Stromal cell of bone marrow (primary cell): ENCODE measurements at regions not wholly inside any gene's neighbourhood (a gene's known extent, or its start where the extent isn't known, plus 50 kb on each side); places are given as distances from the start of the nearest gene placed in this dataset.

Source experiments
- DNase-seq: peaks from one replicate; pipeline ENCODE4 v3.0.0-alpha.2; 2012; ENCODE audit warnings: low read depth

- no peak for DNase-seq
Measured at GRCh38 chr4:156595041-156595440, 376.6 kb downstream of the PDGFC start.

GRCh38 chr4:156594624-156595023, 377.0 kb downstream of the PDGFC start:
- DNase-seq: no peak

- DNase-seq: no peak
Measured at GRCh38 chr4:156593464-156593863, 378.1 kb downstream of the PDGFC start.

- no peak for DNase-seq
Measured at GRCh38 chr4:156591679-156592078, 379.9 kb downstream of the PDGFC start.

GRCh38 chr4:156584100-156584499, 387.5 kb downstream of the PDGFC start:
- no peak for DNase-seq

GRCh38 chr4:156583265-156583664, 388.3 kb downstream of the PDGFC start:
- no peak for DNase-seq

GRCh38 chr4:156581282-156582063, 390.1 kb downstream of the PDGFC start:
- DNase-seq: no peak

- no peak for DNase-seq
Measured at GRCh38 chr4:156578713-156579112, 392.9 kb downstream of the PDGFC start.

GRCh38 chr4:156578005-156578404, 393.6 kb downstream of the PDGFC start:
- DNase-seq: no peak

GRCh38 chr4:156576946-156577345, 394.7 kb downstream of the PDGFC start:
- DNase-seq: no peak

- no peak for DNase-seq
Measured at GRCh38 chr4:156575430-156576073, 396.0 kb downstream of the PDGFC start.

- DNase-seq: no peak
Measured at GRCh38 chr4:156571146-156571545, 400.5 kb downstream of the PDGFC start.

GRCh38 chr4:156569535-156569934, 402.1 kb downstream of the PDGFC start:
- no peak for DNase-seq

GRCh38 chr4:156568484-156568883, 403.1 kb downstream of the PDGFC start:
- no peak for DNase-seq

GRCh38 chr4:156568041-156568440, 403.6 kb downstream of the PDGFC start:
- DNase-seq: no peak

- DNase-seq: no peak
Measured at GRCh38 chr4:156560701-156561100, 410.9 kb downstream of the PDGFC start.

- no peak for DNase-seq
Measured at GRCh38 chr4:156559346-156559745, 412.3 kb downstream of the PDGFC start.

- DNase-seq: no peak
Measured at GRCh38 chr4:156558373-156559025, 413.1 kb downstream of the PDGFC start.

- DNase-seq: no peak
Measured at GRCh38 chr4:156557920-156558319, 413.7 kb downstream of the PDGFC start.

GRCh38 chr4:156556336-156556735, 415.3 kb downstream of the PDGFC start:
- no peak for DNase-seq

GRCh38 chr4:156553659-156554058, 417.9 kb downstream of the PDGFC start:
- no peak for DNase-seq

GRCh38 chr4:156547891-156548290, 423.7 kb downstream of the PDGFC start:
- no peak for DNase-seq

- DNase-seq: peak; percentile 92
Measured at GRCh38 chr4:156547439-156547838, 424.2 kb downstream of the PDGFC start.
